ENCODE measurements at regions not wholly inside any gene's neighbourhood (a gene's known extent, or its start where the extent isn't known, plus 50 kb on each side); places are given as distances from the start of the nearest gene placed in this dataset.

DNA sequence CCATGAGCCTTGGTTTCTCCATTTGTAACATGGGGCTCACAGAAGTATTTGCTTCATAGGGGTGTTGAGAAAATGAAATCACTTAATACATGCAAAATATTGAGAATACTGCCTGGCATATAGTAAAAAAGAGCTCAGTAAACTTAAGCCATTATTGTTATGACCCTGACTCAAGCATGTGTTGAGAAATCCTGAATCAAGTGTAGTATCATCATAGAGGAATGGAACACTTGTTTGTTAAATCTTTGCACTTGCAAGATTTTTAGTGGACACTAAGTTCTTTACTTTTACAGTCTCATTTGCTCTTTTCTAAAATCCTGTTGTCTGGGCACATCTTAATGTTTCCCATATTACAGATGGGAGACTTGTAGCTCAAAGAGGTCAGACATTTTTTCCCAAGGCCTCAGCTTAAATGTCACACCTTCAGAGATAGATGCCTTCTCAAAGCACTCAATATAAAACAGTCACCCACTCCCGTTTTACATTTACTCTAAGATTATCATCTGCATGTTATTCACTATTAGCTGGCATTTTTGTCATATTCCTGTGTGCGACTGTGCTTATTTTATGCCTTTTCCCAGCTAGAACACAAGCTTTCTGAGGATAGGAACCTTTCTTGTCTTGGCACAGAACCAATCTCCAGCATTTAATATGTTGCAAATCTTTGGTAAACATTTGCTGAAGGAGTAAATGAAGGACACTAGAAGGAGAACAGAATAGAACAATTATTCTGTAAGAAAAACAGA, 250.0 kb upstream of the TNC start:
- no peak for DNase-seq (ENCODE audit: extremely low spot score, unreplicated experiment)
- Mint-ChIP-seq H3K4me1 (ENCODE audit: unreplicated experiment) (peaks cover 56% of the 10 kb centered on the region), H3K4me3 (ENCODE audit: unreplicated experiment) (no peak overlapping the region), H3K36me3 (ENCODE audit: unreplicated experiment) (no peaks in the 10 kb centered on the region), H3K9me3 (ENCODE audit: unreplicated experiment) (no peaks in the 10 kb centered on the region), H3K27me3 (ENCODE audit: unreplicated experiment) (no peaks in the 10 kb centered on the region), H3K27ac (ENCODE audit: unreplicated experiment) (peak overlapping the region; percentile 31)
- TF ChIP-seq, protein P1, sequence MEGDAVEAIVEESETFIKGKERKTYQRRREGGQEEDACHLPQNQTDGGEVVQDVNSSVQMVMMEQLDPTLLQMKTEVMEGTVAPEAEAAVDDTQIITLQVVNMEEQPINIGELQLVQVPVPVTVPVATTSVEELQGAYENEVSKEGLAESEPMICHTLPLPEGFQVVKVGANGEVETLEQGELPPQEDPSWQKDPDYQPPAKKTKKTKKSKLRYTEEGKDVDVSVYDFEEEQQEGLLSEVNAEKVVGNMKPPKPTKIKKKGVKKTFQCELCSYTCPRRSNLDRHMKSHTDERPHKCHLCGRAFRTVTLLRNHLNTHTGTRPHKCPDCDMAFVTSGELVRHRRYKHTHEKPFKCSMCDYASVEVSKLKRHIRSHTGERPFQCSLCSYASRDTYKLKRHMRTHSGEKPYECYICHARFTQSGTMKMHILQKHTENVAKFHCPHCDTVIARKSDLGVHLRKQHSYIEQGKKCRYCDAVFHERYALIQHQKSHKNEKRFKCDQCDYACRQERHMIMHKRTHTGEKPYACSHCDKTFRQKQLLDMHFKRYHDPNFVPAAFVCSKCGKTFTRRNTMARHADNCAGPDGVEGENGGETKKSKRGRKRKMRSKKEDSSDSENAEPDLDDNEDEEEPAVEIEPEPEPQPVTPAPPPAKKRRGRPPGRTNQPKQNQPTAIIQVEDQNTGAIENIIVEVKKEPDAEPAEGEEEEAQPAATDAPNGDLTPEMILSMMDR (IDR thresholded peaks at IDR 0.05) = no peak

DNA sequence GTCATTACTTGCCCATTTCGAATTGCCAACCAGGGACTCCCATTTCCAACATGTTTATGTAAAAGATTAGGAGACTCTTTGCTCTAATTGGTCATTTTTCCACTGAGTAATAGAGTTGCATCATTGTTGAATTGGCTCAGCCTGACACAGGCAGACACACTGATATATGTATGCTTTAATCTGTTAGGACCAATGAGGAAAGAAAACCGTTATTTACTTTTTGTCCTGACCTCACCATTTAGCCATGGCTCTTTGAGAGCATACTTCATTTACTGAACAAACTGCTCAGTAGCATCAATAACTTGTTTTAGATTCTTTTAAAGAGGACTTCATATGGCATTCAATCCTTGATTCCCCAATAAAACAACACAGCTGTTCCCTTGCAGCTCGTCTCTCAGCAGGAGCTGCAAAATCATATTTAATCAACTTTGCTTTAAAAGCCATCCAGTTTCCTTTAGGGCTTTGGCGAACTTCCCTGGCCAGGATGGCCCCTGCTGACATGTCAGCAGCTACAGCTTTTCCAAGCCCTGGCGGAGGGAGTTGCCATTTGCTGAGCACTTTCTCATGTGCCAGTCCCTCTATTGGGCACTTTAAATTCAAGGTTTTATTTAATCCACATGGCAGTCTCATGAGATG, 251.5 kb upstream of the TNC start:
- TF ChIP-seq, protein P1 (IDR thresholded peaks at IDR 0.05) = peak; percentile 40
- Mint-ChIP-seq H3K4me1 (ENCODE audit: unreplicated experiment) (peaks cover 70% of the 10 kb centered on the region), H3K4me3 (ENCODE audit: unreplicated experiment) (no peak overlapping the region), H3K36me3 (ENCODE audit: unreplicated experiment) (no peaks in the 10 kb centered on the region), H3K9me3 (ENCODE audit: unreplicated experiment) (no peaks in the 10 kb centered on the region), H3K27ac (ENCODE audit: unreplicated experiment) (peak overlapping the region; percentile 87), H3K27me3 (ENCODE audit: unreplicated experiment) (no peaks in the 10 kb centered on the region)
- DNase-seq (ENCODE audit: extremely low spot score, unreplicated experiment) = peak; percentile 89

DNA sequence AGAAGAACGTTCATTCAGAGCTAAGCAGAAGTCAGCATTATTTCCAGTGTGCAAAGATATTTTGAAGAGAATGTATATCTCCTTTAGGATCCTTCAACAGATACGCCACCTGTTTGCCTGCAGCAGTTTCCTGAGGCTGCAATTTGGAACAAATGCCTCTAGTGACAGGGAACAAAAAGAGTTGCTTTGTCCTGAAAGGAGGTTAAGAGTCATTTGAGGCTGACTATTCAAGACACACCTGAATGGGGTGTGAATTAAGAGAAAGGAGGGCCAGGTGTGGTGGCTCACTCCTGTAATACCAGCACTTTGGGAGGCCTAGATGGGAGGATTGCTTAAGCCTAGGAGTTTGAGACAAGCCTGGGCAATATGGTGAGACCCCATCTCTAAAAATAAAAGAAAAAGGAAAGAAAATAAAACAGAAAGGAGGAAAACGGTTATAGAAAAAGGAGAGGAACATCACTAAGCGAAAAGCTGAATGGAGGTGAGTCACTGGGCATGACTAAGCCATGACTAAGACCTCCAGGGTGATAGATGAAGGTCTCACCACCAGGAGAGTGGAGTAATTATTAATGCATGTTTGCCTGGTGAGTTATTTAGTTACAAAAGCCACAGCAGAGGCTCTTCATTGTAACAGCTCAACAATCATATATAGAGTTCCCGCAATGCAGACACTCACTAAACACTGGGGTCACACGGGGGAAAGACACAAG, 255.2 kb upstream of the TNC start:
- no peaks in the 10 kb centered on the region for H3K9me3 Mint-ChIP-seq (ENCODE audit: unreplicated experiment)
- TF ChIP-seq, protein P1 (IDR thresholded peaks at IDR 0.05) = peak; percentile 24
- peaks cover 51% of the 10 kb centered on the region for H3K4me1 Mint-ChIP-seq (ENCODE audit: unreplicated experiment)
- H3K27ac Mint-ChIP-seq (ENCODE audit: unreplicated experiment) = peak overlapping the region; percentile 68
- H3K27me3 Mint-ChIP-seq (ENCODE audit: unreplicated experiment) = no peaks in the 10 kb centered on the region
- no peak overlapping the region for H3K4me3 Mint-ChIP-seq (ENCODE audit: unreplicated experiment)
- H3K36me3 Mint-ChIP-seq (ENCODE audit: unreplicated experiment) = no peaks in the 10 kb centered on the region
- DNase-seq (ENCODE audit: extremely low spot score, unreplicated experiment) = no peak

DNA sequence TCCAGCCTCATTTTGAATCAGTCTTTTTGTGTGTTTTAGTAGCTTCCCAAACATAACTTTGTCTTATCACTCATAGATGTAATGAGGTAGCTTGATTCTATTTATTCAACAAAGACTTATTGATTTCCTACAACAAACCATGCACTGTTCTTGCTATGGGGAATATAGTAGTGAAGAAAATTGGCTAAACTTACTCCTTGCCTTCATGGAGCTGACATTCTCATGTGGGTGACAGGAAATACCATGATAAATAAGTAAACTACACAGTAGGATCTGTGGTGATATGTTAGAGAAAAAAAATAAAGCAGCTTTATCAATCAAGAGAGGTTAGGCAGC, 255.7 kb upstream of the TNC start:
- H3K27me3 Mint-ChIP-seq (ENCODE audit: unreplicated experiment) = no peaks in the 10 kb centered on the region
- H3K9me3 Mint-ChIP-seq (ENCODE audit: unreplicated experiment) = no peaks in the 10 kb centered on the region
- H3K27ac Mint-ChIP-seq (ENCODE audit: unreplicated experiment) = peak overlapping the region; percentile 68
- DNase-seq (ENCODE audit: extremely low spot score, unreplicated experiment) = no peak
- no peak overlapping the region for H3K4me3 Mint-ChIP-seq (ENCODE audit: unreplicated experiment)
- TF ChIP-seq, protein P1 (IDR thresholded peaks at IDR 0.05) = no peak
- no peaks in the 10 kb centered on the region for H3K36me3 Mint-ChIP-seq (ENCODE audit: unreplicated experiment)
- H3K4me1 Mint-ChIP-seq (ENCODE audit: unreplicated experiment) = peaks cover 46% of the 10 kb centered on the region

DNA sequence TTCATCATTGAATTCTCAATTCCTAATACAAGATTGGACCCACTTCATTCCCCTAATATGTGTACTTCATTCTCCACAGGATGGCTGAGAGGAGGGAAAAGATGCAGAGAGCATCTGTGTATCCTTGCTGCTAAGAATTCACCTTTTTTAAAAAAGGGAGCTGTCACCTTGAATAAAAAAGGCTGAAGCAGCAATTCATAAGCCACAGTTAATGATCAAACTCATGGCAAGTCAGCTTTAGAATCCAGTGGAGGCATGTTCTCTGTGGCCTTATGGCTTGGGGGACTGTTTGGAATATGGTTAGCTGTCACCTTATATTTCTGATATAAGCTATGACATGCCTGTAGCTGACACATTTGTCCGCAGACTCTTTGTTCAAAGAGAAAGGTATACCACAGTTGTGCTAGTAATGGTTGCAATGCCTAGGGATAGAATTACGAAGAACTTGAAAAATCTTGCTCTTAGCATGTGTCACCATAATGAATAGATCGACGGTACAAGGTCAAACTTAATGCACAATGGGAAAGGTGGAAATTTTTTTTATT, 256.8 kb upstream of the TNC start:
- Mint-ChIP-seq H3K9me3 (ENCODE audit: unreplicated experiment) (no peaks in the 10 kb centered on the region), H3K27ac (ENCODE audit: unreplicated experiment) (no peak overlapping the region), H3K36me3 (ENCODE audit: unreplicated experiment) (no peaks in the 10 kb centered on the region), H3K4me1 (ENCODE audit: unreplicated experiment) (peaks cover 35% of the 10 kb centered on the region), H3K4me3 (ENCODE audit: unreplicated experiment) (no peak overlapping the region), H3K27me3 (ENCODE audit: unreplicated experiment) (no peaks in the 10 kb centered on the region)
- DNase-seq (ENCODE audit: extremely low spot score, unreplicated experiment) = no peak
- TF ChIP-seq, protein P1 (IDR thresholded peaks at IDR 0.05) = no peak
